SK-N-SH treated with all-trans-retinoic acid at 6 μM for 48 hours (cell line): ENCODE measurements at regions not wholly inside any gene's neighbourhood (a gene's known extent, or its start where the extent isn't known, plus 50 kb on each side); places are given as distances from the start of the nearest gene placed in this dataset.

Source experiments
- ATAC-seq: fragments of 200-7000 bp; cut with Tn5 transposase; 3 replicates; pipeline ENCODE4 v1.9.1; 2020; ENCODE audit warnings: mild to moderate bottlenecking, moderate library complexity
- BACH2 ChIP-seq: fragments of 250-450 bp; sonication (Bioruptor Pico); IDR thresholded peaks from 2 replicates; pipeline ENCODE4 v1.9.0; 2021; ENCODE audit warnings: mild to moderate bottlenecking, borderline replicate concordance
- CSDC2 ChIP-seq: fragments of 250-450 bp; sonication (Bioruptor Pico); IDR thresholded peaks from 2 replicates; pipeline ENCODE4 v1.5.0; 2020; ENCODE audit warnings: mild to moderate bottlenecking, moderate library complexity
- GLIS3 ChIP-seq: fragments of 250-450 bp; sonication (Bioruptor Pico); IDR thresholded peaks from 2 replicates; pipeline ENCODE4 v1.5.0; 2020; ENCODE audit warnings: mild to moderate bottlenecking, moderate library complexity
- ISL1 ChIP-seq: fragments of 250-450 bp; sonication (Bioruptor Pico); IDR thresholded peaks from 2 replicates; pipeline ENCODE4 v2.1.2; 2022; ENCODE audit warnings: mild to moderate bottlenecking, moderate library complexity
- OSR1 ChIP-seq: fragments of 250-450 bp; sonication (Bioruptor Pico); IDR thresholded peaks from 2 replicates; pipeline ENCODE4 v1.8.0; 2022; ENCODE audit warnings: moderate library complexity, mild to moderate bottlenecking, inconsistent platforms
- RARB ChIP-seq: fragments of 250-450 bp; sonication (Bioruptor Pico); IDR thresholded peaks from 2 replicates; pipeline ENCODE4 v1.8.0; 2021; ENCODE audit warnings: mild to moderate bottlenecking, moderate library complexity
- SNAI2 ChIP-seq: fragments of 250-450 bp; sonication (Bioruptor Pico); IDR thresholded peaks from 2 replicates; pipeline ENCODE4 v1.5.0; 2020; ENCODE audit warnings: mild to moderate bottlenecking, moderate library complexity
- TCF4 ChIP-seq: fragments of 250-450 bp; sonication (Bioruptor Pico); IDR thresholded peaks from 2 replicates; pipeline ENCODE4 v1.8.0; 2021; ENCODE audit warnings: mild to moderate bottlenecking, moderate library complexity, borderline replicate concordance
- TOX ChIP-seq: fragments of 250-450 bp; sonication (Bioruptor Pico); IDR thresholded peaks from 2 replicates; pipeline ENCODE4 v1.8.0; 2021; ENCODE audit warnings: mild to moderate bottlenecking, moderate library complexity, borderline replicate concordance
- ZC3H10 ChIP-seq: fragments of 250-450 bp; sonication (Bioruptor Pico); IDR thresholded peaks from 2 replicates; pipeline ENCODE4 v1.5.1; 2021; ENCODE audit warnings: mild to moderate bottlenecking, moderate library complexity
- ZFP30 ChIP-seq: fragments of 450-650 bp; formaldehyde crosslinking; IDR thresholded peaks from 2 replicates; pipeline ENCODE4 v1.5.0; 2022; ENCODE audit warnings: mild to moderate bottlenecking, moderate library complexity
- TF ChIP-seq, protein P1 (sequence below): fragments of 250-450 bp; sonication (Bioruptor Pico); IDR thresholded peaks from 2 replicates; pipeline ENCODE4 v1.5.1; 2020; ENCODE audit warnings: low read depth, mild to moderate bottlenecking, moderate library complexity
- TF ChIP-seq, protein P2 (sequence below): fragments of 250-450 bp; sonication (Bioruptor Pico); IDR thresholded peaks from 2 replicates; pipeline ENCODE4 v1.8.0; 2020; ENCODE audit warnings: mild to moderate bottlenecking, moderate library complexity, borderline replicate concordance
- TF ChIP-seq, protein P3 (sequence below): fragments of 250-450 bp; sonication (Bioruptor Pico); IDR thresholded peaks from 2 replicates; pipeline ENCODE4 v1.8.0; 2021; ENCODE audit warnings: low read depth, mild to moderate bottlenecking, moderate library complexity, borderline replicate concordance
- TF ChIP-seq, protein P4 (sequence below): fragments of 250-450 bp; sonication (Bioruptor Pico); IDR thresholded peaks from 2 replicates; pipeline ENCODE4 v1.5.0; 2020; ENCODE audit warnings: mild to moderate bottlenecking, moderate library complexity

DNA sequence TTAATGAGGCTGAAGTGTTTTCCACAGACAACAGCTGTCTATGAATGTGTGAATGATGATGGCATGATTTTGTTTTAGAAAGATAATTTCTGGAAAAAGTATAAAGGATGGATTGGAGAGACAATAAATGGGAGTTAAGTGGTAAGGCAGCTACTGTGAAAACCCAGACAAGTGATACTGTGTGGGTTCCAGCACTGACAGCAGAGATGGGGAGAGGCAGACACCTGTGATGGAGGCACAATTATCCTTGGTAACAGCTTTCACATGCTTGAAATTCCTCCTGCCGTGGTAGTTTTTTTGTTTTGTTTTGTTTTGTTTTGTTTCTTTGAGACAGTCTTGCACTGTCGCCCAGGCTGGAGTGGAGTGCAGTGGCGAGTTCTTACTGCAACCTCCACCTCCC, 189.3 kb downstream of the DEPDC1B start (continued):
- TF ChIP-seq, protein P1, sequence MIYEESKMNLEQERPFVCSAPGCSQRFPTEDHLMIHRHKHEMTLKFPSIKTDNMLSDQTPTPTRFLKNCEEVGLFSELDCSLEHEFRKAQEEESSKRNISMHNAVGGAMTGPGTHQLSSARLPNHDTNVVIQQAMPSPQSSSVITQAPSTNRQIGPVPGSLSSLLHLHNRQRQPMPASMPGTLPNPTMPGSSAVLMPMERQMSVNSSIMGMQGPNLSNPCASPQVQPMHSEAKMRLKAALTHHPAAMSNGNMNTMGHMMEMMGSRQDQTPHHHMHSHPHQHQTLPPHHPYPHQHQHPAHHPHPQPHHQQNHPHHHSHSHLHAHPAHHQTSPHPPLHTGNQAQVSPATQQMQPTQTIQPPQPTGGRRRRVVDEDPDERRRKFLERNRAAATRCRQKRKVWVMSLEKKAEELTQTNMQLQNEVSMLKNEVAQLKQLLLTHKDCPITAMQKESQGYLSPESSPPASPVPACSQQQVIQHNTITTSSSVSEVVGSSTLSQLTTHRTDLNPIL (CRISPR knock-in tag): no peak
- TF ChIP-seq SNAI2 (CRISPR knock-in tag) (no peak), ZFP30 (CRISPR knock-in tag) (no peak), TCF4 (CRISPR knock-in tag) (no peak)
- TF ChIP-seq, protein P2, sequence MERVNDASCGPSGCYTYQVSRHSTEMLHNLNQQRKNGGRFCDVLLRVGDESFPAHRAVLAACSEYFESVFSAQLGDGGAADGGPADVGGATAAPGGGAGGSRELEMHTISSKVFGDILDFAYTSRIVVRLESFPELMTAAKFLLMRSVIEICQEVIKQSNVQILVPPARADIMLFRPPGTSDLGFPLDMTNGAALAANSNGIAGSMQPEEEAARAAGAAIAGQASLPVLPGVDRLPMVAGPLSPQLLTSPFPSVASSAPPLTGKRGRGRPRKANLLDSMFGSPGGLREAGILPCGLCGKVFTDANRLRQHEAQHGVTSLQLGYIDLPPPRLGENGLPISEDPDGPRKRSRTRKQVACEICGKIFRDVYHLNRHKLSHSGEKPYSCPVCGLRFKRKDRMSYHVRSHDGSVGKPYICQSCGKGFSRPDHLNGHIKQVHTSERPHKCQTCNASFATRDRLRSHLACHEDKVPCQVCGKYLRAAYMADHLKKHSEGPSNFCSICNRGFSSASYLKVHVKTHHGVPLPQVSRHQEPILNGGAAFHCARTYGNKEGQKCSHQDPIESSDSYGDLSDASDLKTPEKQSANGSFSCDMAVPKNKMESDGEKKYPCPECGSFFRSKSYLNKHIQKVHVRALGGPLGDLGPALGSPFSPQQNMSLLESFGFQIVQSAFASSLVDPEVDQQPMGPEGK (CRISPR knock-in tag): no peak
- TF ChIP-seq, protein P3, sequence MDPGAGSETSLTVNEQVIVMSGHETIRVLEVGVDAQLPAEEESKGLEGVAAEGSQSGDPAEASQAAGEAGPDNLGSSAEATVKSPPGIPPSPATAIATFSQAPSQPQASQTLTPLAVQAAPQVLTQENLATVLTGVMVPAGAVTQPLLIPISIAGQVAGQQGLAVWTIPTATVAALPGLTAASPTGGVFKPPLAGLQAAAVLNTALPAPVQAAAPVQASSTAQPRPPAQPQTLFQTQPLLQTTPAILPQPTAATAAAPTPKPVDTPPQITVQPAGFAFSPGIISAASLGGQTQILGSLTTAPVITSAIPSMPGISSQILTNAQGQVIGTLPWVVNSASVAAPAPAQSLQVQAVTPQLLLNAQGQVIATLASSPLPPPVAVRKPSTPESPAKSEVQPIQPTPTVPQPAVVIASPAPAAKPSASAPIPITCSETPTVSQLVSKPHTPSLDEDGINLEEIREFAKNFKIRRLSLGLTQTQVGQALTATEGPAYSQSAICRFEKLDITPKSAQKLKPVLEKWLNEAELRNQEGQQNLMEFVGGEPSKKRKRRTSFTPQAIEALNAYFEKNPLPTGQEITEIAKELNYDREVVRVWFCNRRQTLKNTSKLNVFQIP (CRISPR knock-in tag): no peak

DNA sequence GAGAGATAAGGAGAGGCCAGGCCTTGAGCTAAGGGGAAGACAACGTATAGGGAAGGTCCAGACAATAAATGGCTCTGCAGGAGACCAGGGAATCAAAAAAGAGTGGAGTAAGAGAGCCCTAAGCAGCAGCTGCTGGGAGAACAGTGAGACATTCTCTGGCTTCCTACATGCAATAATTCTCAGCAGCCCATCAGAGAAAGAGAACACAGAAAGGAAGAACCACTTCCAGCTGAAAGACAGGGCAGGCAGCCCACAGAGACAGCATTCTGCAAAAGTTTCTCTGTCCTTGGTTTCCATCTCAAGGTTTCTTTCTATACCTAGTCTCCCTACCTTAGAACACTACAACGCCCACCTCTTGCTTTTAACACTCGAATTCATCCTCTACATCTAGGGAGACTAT, 189.9 kb downstream of the DEPDC1B start:
- TF ChIP-seq ZFP30 (CRISPR knock-in tag) (no peak), CSDC2 (CRISPR knock-in tag) (no peak), BACH2 (CRISPR knock-in tag) (no peak)
- ATAC-seq: no peak

DNA sequence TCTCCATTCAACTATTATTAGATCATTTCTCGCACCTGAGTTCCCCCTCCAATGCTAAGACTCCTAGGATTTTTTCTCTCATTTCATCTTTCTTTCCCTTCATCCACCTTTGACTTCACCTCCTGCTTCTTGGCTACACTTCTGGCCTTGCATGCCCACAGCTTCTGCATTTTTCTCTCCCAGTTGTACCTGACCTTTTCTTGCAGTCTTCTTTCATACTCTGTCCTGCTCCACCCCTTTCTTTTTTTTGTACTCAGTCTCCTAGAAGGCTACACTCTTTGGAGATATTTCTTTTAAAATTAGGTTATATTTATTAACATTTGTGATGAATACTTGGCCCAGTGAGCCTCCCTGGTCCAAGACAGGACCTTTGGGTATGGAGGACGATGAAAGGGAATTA, 190.4 kb downstream of the DEPDC1B start:
- TF ChIP-seq, protein P3 (CRISPR knock-in tag): no peak
- TF ChIP-seq ZC3H10 (no peak), BACH2 (CRISPR knock-in tag) (no peak), GLIS3 (CRISPR knock-in tag) (no peak), TOX (CRISPR knock-in tag) (no peak), CSDC2 (CRISPR knock-in tag) (no peak), ISL1 (CRISPR knock-in tag) (no peak)
- TF ChIP-seq, protein P4, sequence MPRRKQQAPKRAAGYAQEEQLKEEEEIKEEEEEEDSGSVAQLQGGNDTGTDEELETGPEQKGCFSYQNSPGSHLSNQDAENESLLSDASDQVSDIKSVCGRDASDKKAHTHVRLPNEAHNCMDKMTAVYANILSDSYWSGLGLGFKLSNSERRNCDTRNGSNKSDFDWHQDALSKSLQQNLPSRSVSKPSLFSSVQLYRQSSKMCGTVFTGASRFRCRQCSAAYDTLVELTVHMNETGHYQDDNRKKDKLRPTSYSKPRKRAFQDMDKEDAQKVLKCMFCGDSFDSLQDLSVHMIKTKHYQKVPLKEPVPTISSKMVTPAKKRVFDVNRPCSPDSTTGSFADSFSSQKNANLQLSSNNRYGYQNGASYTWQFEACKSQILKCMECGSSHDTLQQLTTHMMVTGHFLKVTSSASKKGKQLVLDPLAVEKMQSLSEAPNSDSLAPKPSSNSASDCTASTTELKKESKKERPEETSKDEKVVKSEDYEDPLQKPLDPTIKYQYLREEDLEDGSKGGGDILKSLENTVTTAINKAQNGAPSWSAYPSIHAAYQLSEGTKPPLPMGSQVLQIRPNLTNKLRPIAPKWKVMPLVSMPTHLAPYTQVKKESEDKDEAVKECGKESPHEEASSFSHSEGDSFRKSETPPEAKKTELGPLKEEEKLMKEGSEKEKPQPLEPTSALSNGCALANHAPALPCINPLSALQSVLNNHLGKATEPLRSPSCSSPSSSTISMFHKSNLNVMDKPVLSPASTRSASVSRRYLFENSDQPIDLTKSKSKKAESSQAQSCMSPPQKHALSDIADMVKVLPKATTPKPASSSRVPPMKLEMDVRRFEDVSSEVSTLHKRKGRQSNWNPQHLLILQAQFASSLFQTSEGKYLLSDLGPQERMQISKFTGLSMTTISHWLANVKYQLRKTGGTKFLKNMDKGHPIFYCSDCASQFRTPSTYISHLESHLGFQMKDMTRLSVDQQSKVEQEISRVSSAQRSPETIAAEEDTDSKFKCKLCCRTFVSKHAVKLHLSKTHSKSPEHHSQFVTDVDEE (CRISPR knock-in tag): no peak
- no peak for ATAC-seq

DNA sequence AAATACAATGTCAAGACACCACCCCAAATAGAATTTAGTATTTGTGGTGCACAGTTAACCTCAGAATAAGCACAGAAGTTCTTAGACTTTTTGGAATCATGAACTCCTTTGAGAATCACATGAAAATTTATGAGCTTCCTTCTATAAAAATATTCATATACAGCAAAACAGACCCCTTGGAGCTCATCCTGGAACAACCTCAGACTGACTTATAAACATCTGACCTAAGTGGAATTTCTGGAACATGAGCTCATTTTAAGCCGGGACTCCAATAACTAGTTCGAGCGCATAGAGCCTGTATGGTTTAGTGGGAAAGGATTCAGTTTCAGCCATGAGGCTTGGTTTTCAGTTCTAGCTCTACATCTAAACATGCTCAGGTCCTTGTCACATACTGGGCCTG, 192.3 kb downstream of the DEPDC1B start:
- no peak for ATAC-seq

More for the DNA sequence above, 192.3 kb downstream of the DEPDC1B start:
- TF ChIP-seq CSDC2 (CRISPR knock-in tag) (no peak), RARB (no peak), GLIS3 (CRISPR knock-in tag) (no peak), OSR1 (CRISPR knock-in tag) (no peak), BACH2 (CRISPR knock-in tag) (no peak), SNAI2 (CRISPR knock-in tag) (no peak), ZC3H10 (no peak), TOX (CRISPR knock-in tag) (no peak)
- TF ChIP-seq, protein P1 (CRISPR knock-in tag): no peak
- TF ChIP-seq, protein P2 (CRISPR knock-in tag): no peak
- TF ChIP-seq, protein P3 (CRISPR knock-in tag): no peak
